Testis (tissue), 2 donors: ENCODE measurements at regions not wholly inside any gene's neighbourhood (a gene's known extent, or its start where the extent isn't known, plus 50 kb on each side); places are given as distances from the start of the nearest gene placed in this dataset.

Experiments
- POLR2A ChIP-seq: fragments of 450-650 bp; IDR thresholded peaks from one replicate; pipeline ENCODE4 v1.6.1; 2017; ENCODE audit warnings: antibody characterized with exemption, mild to moderate bottlenecking, moderate library complexity
- TF ChIP-seq, protein P1 (sequence below), 3 experiments: fragments of 450-650 bp in 2 of 3; fragments of 200-600 bp in 1 of 3; sonication (generic) in 1 of 3; IDR thresholded peaks; one replicate each; pipeline ENCODE4 v1.5.1; 2016 to 2019; ENCODE audit warnings: antibody characterized with exemption in 3 of 3, mild to moderate bottlenecking in 2 of 3, moderate library complexity in 1 of 3

DNA sequence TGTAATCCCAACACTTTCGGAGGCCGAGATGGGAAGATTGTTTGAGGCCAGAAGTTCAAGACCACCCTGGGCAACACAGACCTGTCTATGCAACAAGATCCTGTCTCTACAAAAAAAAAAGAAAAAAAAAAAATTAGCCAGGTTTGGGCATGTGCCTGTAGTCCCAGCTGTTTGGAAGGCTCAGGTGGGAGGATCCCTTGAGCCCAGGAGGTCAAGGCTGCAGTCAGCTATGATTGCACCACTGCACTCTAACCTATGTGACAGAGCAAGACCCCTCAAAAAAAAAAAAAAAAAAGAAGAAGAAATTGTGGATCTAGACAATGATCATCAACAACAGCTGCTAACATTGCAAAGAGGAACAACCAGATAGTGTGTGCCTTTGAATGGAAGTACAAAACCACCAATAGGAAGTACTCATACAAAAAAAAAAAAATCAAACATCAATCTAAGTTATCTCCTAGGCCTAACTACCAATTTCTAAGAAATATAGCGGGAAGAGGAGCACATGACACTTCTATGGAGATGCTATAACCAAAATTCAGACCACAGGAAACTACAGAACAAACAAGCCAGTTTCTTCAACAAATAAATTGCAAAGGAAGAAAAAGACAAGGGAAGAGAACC lies 258.7 kb downstream of the MRTFB start:
- TF ChIP-seq, protein P1, sequence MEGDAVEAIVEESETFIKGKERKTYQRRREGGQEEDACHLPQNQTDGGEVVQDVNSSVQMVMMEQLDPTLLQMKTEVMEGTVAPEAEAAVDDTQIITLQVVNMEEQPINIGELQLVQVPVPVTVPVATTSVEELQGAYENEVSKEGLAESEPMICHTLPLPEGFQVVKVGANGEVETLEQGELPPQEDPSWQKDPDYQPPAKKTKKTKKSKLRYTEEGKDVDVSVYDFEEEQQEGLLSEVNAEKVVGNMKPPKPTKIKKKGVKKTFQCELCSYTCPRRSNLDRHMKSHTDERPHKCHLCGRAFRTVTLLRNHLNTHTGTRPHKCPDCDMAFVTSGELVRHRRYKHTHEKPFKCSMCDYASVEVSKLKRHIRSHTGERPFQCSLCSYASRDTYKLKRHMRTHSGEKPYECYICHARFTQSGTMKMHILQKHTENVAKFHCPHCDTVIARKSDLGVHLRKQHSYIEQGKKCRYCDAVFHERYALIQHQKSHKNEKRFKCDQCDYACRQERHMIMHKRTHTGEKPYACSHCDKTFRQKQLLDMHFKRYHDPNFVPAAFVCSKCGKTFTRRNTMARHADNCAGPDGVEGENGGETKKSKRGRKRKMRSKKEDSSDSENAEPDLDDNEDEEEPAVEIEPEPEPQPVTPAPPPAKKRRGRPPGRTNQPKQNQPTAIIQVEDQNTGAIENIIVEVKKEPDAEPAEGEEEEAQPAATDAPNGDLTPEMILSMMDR (IDR thresholded peaks at IDR 0.05) = no peak
- TF ChIP-seq POLR2A = no peak
